ENCODE measurements at regions not wholly inside any gene's neighbourhood (a gene's known extent, or its start where the extent isn't known, plus 50 kb on each side); places are given as distances from the start of the nearest gene placed in this dataset.

GRCh38 chr3:105197863-105198262 lies 168.8 kb upstream of the ALCAM start:
- Histone ChIP-seq H3K27ac (no peak overlapping the region), H3K9me3 (no peaks in the 10 kb centered on the region), H3K4me1 (no peaks in the 10 kb centered on the region), H3K27me3 (no peaks in the 10 kb centered on the region), H3K4me3 (no peak overlapping the region), H3K36me3 (no peaks in the 10 kb centered on the region)
- intact Hi-C loops (cut with DNase I) = no loop called here
- DNase-seq = no peak
- TF ChIP-seq, protein P1, sequence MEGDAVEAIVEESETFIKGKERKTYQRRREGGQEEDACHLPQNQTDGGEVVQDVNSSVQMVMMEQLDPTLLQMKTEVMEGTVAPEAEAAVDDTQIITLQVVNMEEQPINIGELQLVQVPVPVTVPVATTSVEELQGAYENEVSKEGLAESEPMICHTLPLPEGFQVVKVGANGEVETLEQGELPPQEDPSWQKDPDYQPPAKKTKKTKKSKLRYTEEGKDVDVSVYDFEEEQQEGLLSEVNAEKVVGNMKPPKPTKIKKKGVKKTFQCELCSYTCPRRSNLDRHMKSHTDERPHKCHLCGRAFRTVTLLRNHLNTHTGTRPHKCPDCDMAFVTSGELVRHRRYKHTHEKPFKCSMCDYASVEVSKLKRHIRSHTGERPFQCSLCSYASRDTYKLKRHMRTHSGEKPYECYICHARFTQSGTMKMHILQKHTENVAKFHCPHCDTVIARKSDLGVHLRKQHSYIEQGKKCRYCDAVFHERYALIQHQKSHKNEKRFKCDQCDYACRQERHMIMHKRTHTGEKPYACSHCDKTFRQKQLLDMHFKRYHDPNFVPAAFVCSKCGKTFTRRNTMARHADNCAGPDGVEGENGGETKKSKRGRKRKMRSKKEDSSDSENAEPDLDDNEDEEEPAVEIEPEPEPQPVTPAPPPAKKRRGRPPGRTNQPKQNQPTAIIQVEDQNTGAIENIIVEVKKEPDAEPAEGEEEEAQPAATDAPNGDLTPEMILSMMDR (IDR thresholded peaks at IDR 0.05) = no peak
- ATAC-seq = no peak

DNA sequence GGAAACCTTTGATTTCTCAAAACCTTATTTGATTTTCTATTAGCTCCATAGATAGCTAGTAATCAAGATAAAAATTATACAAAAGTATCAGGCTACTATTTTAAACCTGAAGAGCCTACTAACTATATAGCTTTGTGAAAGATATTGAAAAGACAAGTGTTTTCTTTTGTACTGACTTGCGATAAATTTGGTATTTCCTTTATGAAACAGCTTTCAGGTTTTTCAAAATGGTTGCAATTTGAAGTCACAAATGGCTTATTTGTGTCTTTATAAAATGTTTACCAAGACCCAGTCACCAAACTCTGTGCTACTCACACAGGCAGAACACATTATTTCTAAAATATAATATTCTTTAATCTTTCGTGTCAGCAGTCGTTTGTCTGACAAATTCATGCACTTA lies 167.5 kb upstream of the ALCAM start:
- H3K4me3 ChIP-seq = no peak overlapping the region
- ATAC-seq = no peak
- TF ChIP-seq, protein P1 (IDR thresholded peaks at IDR 0.05) = no peak
- intact Hi-C loops (cut with DNase I) = no loop called here
- no peak for DNase-seq
- H3K36me3 ChIP-seq = no peaks in the 10 kb centered on the region
- H3K27ac ChIP-seq = no peak overlapping the region
- H3K4me1 ChIP-seq = no peaks in the 10 kb centered on the region
- H3K27me3 ChIP-seq = no peaks in the 10 kb centered on the region
- no peaks in the 10 kb centered on the region for H3K9me3 ChIP-seq

DNA sequence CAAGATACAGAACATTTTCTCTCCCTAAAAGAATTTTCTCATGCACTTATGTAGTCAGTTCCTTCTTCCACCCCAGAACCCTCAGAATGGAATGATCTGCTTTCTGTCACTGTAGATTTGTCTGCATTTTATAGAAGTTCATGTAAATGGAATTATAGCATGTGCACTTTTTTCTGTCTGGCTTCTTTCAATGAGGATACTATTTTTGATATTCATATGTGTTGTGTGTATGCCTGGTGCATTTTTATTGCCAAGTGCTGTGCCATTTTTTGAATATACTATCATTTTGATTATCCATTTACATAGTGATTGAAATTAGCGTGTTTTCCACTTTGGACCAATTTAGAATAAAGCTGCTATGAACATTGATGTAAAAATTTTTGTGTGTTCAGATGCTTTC lies 156.6 kb upstream of the ALCAM start:
- no peaks in the 10 kb centered on the region for H3K27me3 ChIP-seq
- no peak overlapping the region for H3K27ac ChIP-seq
- H3K9me3 ChIP-seq = no peaks in the 10 kb centered on the region
- no peaks in the 10 kb centered on the region for H3K36me3 ChIP-seq
- intact Hi-C loops (cut with DNase I) = no loop called here
- ATAC-seq (no peak), DNase-seq (no peak)
- TF ChIP-seq, protein P1 (IDR thresholded peaks at IDR 0.05) = no peak
- no peak overlapping the region for H3K4me3 ChIP-seq
- H3K4me1 ChIP-seq = no peaks in the 10 kb centered on the region

GRCh38 chr3:105214590-105214989 lies 152.1 kb upstream of the ALCAM start:
- intact Hi-C loops (cut with DNase I) = no loop called here
- ATAC-seq = no peak

DNA sequence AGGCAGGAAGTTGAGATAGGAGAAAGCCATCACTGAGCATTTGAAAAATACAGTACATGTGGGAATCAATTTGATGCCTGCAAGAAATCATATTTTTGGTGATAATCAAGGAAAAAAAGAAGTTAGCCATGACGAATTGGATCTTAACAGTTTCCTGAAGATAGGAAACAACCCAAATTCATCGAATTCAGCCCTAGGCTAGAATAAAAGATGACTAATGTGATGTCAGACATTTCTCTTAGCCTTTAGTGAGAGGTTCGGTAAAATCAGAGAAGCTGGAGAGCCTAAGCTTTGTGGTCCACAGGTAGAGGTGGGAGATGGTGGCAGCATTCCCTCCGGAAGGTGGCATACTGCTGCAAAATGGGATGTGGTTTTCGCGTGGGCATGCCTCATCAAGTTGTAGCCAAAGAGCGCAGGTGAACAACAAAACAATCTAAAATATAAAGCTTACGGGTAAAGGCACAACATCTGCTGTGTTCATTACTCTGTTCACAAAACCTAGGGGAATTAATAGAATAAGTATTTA lies 144.1 kb upstream of the ALCAM start:
- H3K4me1 ChIP-seq = no peaks in the 10 kb centered on the region
- intact Hi-C loops (cut with DNase I) = no loop called here
- ATAC-seq = no peak

More at GRCh38 chr3:105214590-105214989, 152.1 kb upstream of the ALCAM start:
- Histone ChIP-seq H3K9me3 (no peaks in the 10 kb centered on the region), H3K27me3 (no peaks in the 10 kb centered on the region), H3K36me3 (no peaks in the 10 kb centered on the region), H3K4me3 (no peak overlapping the region), H3K27ac (no peak overlapping the region), H3K4me1 (no peaks in the 10 kb centered on the region)
- DNase-seq = no peak
- TF ChIP-seq, protein P1 (IDR thresholded peaks at IDR 0.05) = no peak

More for the DNA sequence above, 144.1 kb upstream of the ALCAM start:
- Histone ChIP-seq H3K4me3 (no peak overlapping the region), H3K27me3 (no peaks in the 10 kb centered on the region), H3K36me3 (no peaks in the 10 kb centered on the region), H3K27ac (no peak overlapping the region), H3K9me3 (no peaks in the 10 kb centered on the region)
- TF ChIP-seq, protein P1 (IDR thresholded peaks at IDR 0.05) = no peak
- DNase-seq = no peak

All from upper lobe of right lung (tissue), 1 donor.